DND-41 (cell line): ENCODE measurements at regions not wholly inside any gene's neighbourhood (a gene's known extent, or its start where the extent isn't known, plus 50 kb on each side); places are given as distances from the start of the nearest gene placed in this dataset.

Source experiments
- ATAC-seq: fragments of 200-7000 bp; cut with Tn5 transposase; 3 replicates; pipeline ENCODE4 v1.9.1; 2021; ENCODE audit warnings: low read depth; ENCODE audit not compliant: insufficient read depth
- DNase-seq: peaks from one replicate; pipeline ENCODE4 v3.0.0-alpha.2; 2020
- H2AFZ ChIP-seq: 2 replicates; pipeline ENCODE4 v1.6.0; 2012; ENCODE audit warnings: low read depth, low read length
- H3K27ac ChIP-seq: 2 replicates; pipeline ENCODE4 v1.5.1; 2012; ENCODE audit warnings: low read length, inconsistent platforms
- H3K27me3 ChIP-seq: fragments of 200-600 bp; sonication (generic); 2 replicates; pipeline ENCODE4 v1.6.0; 2012; ENCODE audit warnings: low read length, mild to moderate bottlenecking, inconsistent platforms; ENCODE audit not compliant: insufficient read depth, poor library complexity
- H3K36me3 ChIP-seq: 2 replicates; pipeline ENCODE4 v1.5.1; 2012; ENCODE audit warnings: low read length, inconsistent platforms; ENCODE audit not compliant: insufficient read depth
- H3K4me1 ChIP-seq: 2 replicates; pipeline ENCODE4 v1.5.1; 2012; ENCODE audit warnings: mild to moderate bottlenecking, low read length; ENCODE audit not compliant: insufficient read depth
- H3K4me2 ChIP-seq: 2 replicates; pipeline ENCODE4 v1.6.0; 2012; ENCODE audit warnings: mild to moderate bottlenecking, moderate library complexity, low read length, inconsistent platforms; ENCODE audit not compliant: insufficient read depth
- H3K4me3 ChIP-seq, 2 experiments: fragments of 200-600 bp in 1 of 2; shearing (Covaris generic) in 1 of 2; 2 replicates each; pipeline ENCODE4 v1.5.1; 2012 to 2016; ENCODE audit warnings: inconsistent platforms in 2 of 2, low read length in 2 of 2, mild to moderate bottlenecking in 2 of 2, low read depth in 1 of 2, moderate library complexity in 1 of 2
- H3K79me2 ChIP-seq: 2 replicates; pipeline ENCODE4 v1.6.0; 2012; ENCODE audit warnings: low read length, inconsistent platforms; ENCODE audit not compliant: insufficient read depth
- H3K9ac ChIP-seq: 2 replicates; pipeline ENCODE4 v1.6.0; 2012; ENCODE audit warnings: low read depth, mild to moderate bottlenecking, inconsistent platforms, low read length, moderate library complexity
- H3K9me3 ChIP-seq: 2 replicates; pipeline ENCODE4 v1.5.1; 2012; ENCODE audit warnings: low read length, moderate library complexity, mild to moderate bottlenecking, inconsistent platforms; ENCODE audit not compliant: insufficient read depth, severe bottlenecking
- H4K20me1 ChIP-seq: 2 replicates; pipeline ENCODE4 v1.6.0; 2012; ENCODE audit warnings: low read length; ENCODE audit not compliant: insufficient read depth
- EZH2 ChIP-seq: IDR thresholded peaks from 3 replicates; pipeline ENCODE4 v1.6.1; 2012; ENCODE audit warnings: borderline replicate concordance, low read depth, mild to moderate bottlenecking, moderate library complexity, low read length, inconsistent platforms; ENCODE audit not compliant: severe bottlenecking
- TF ChIP-seq, protein P1 (sequence below): IDR thresholded peaks from 2 replicates; pipeline ENCODE4 v1.5.1; 2012; ENCODE audit warnings: borderline replicate concordance, low read length, moderate library complexity, mild to moderate bottlenecking; ENCODE audit not compliant: poor library complexity, severe bottlenecking; ENCODE audit errors: extremely low read depth

DNA sequence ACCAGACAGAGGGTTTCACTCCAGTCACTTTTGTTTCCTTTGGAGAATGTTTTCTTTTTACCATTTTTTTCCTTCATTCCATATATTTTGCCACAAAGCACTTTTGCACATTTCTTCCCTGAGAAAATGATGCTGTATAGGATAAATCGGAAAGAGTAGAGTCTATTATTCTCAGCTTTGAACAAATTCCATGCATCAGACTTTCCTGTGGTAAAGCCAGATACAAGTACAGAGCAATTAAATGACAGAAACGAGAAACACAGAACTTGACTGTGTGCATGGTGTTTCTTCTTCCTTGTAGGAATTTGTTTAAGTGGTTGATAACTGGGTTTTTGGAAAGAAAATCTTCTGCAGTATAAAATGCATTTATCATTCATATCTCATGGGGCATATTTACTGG is 107.4 kb upstream of the CSNK1A1L start:
- TF ChIP-seq, protein P1, sequence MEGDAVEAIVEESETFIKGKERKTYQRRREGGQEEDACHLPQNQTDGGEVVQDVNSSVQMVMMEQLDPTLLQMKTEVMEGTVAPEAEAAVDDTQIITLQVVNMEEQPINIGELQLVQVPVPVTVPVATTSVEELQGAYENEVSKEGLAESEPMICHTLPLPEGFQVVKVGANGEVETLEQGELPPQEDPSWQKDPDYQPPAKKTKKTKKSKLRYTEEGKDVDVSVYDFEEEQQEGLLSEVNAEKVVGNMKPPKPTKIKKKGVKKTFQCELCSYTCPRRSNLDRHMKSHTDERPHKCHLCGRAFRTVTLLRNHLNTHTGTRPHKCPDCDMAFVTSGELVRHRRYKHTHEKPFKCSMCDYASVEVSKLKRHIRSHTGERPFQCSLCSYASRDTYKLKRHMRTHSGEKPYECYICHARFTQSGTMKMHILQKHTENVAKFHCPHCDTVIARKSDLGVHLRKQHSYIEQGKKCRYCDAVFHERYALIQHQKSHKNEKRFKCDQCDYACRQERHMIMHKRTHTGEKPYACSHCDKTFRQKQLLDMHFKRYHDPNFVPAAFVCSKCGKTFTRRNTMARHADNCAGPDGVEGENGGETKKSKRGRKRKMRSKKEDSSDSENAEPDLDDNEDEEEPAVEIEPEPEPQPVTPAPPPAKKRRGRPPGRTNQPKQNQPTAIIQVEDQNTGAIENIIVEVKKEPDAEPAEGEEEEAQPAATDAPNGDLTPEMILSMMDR, result no peak
- TF ChIP-seq EZH2, result no peak
- Histone ChIP-seq H3K4me1 (no peaks in the 10 kb centered on the region), H3K27ac (no peak overlapping the region), H3K4me3 (no peak overlapping the region), H2AFZ (no peak overlapping the region), H3K27me3 (no peaks in the 10 kb centered on the region), H3K9ac (no peak overlapping the region), H4K20me1 (no peaks in the 10 kb centered on the region), H3K79me2 (no peaks in the 10 kb centered on the region), H3K9me3 (no peaks in the 10 kb centered on the region), H3K36me3 (no peaks in the 10 kb centered on the region), H3K4me2 (no peak overlapping the region)
- no peak for DNase-seq
- ATAC-seq, result no peak

DNA sequence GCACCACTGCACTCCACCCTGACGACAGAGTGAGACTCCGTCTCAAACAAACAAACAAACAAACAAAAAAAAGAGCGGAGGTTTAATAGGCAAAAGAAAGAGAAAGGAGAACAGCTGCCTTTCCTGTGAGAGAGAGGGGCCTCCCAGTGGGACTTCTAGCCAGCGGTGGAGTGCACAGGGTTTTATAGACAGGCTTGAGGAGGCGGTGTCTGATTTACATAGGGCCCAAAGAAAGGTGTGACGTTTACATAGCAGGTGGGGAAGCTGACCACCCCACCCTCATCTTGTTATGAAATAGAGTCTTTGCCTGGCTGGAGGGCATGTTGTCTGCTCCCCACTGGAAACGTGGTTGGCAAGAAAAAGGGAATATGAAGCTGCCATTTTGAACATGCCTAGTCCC is 106.0 kb upstream of the CSNK1A1L start:
- H3K27me3 ChIP-seq, result no peaks in the 10 kb centered on the region
- H4K20me1 ChIP-seq, result no peaks in the 10 kb centered on the region
- no peaks in the 10 kb centered on the region for H3K36me3 ChIP-seq
- no peaks in the 10 kb centered on the region for H3K9me3 ChIP-seq
- H3K4me1 ChIP-seq, result no peaks in the 10 kb centered on the region
- H2AFZ ChIP-seq, result no peak overlapping the region
- no peak for DNase-seq
- no peak overlapping the region for H3K4me2 ChIP-seq
- TF ChIP-seq, protein P1, result no peak
- no peak for TF ChIP-seq EZH2
- H3K79me2 ChIP-seq, result no peaks in the 10 kb centered on the region
- H3K9ac ChIP-seq, result no peak overlapping the region
- no peak overlapping the region for H3K27ac ChIP-seq
- no peak for ATAC-seq
- H3K4me3 ChIP-seq, result no peak overlapping the region

DNA sequence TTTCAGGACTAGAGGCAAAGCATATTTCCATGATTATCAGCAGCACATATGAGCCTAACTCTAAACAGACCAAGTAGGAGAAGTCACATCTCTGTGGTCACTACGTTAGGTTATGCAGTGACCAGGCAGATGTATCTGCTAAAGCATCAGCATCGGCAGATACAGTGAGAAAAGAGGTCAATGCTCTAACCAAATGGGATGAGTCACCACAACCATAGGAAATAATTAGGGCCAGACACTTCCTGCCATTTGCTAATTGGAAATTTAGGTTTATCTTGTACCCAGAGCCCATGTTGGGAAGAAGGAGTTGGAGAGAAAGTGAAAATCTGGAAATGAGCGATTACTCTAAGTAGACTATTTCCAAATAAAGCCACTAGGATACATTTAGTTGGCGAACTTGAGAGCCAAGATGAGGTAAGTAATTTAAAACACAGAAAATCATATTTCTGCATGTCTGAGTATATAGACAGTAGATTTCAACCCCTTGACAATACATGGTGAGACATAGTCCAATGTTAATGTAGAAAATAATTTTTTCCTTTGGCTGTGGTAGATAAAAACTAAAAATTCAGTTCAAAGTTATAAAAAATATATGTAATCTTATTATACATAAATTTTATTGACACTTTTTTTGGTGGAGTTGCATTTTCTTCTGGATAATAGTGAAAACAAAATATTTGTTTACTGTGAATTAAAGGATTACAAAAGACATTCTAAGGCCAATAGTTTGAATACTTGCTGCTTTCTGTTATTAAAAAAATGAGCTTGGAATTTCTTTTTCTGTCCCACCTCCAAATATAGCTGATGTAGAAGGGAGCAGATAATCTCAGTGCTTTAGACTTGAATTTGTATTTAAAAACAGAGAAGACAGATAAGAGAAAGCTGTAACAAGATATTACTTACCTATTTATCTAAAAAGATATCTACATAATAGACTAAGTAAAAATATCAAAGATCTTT is 104.4 kb upstream of the CSNK1A1L start:
- DNase-seq (no peak), ATAC-seq (no peak)
- Histone ChIP-seq H3K9me3 (no peaks in the 10 kb centered on the region), H3K9ac (no peak overlapping the region), H2AFZ (no peak overlapping the region), H3K4me2 (no peak overlapping the region), H3K4me1 (no peaks in the 10 kb centered on the region), H3K79me2 (no peaks in the 10 kb centered on the region), H3K27me3 (no peaks in the 10 kb centered on the region), H3K4me3 (no peak overlapping the region), H3K36me3 (no peaks in the 10 kb centered on the region), H4K20me1 (no peaks in the 10 kb centered on the region), H3K27ac (no peak overlapping the region)
- TF ChIP-seq, protein P1, result no peak
- no peak for TF ChIP-seq EZH2
